CD4-positive, alpha-beta T cell treated with Interleukin-10 for 1 hour (primary cell): ENCODE measurements at regions not wholly inside any gene's neighbourhood (a gene's known extent, or its start where the extent isn't known, plus 50 kb on each side); places are given as distances from the start of the nearest gene placed in this dataset.
A peak's percentile ranks its signal among the peaks of the same experiment; 100 is the strongest.
"Not testable (repeated sequence)": the region's sequence is repeated elsewhere in the genome, so short reads cannot be mapped to it uniquely, and the experiment has no call there.

Experiments used
- DNase-seq: peaks from one replicate; pipeline ENCODE4 v3.0.0-alpha.2; 2020

GRCh38 chr6:144437105-144437504, 152.0 kb downstream of the UTRN start:
- DNase-seq = no peak

GRCh38 chr6:144438103-144438502, 153.0 kb downstream of the UTRN start:
- DNase-seq = no peak

GRCh38 chr6:144439016-144439415, 153.9 kb downstream of the UTRN start:
- no peak for DNase-seq

GRCh38 chr6:144441801-144442200, 156.7 kb downstream of the UTRN start:
- DNase-seq = not testable (repeated sequence)

GRCh38 chr6:144443157-144443556, 158.0 kb downstream of the UTRN start:
- no peak for DNase-seq

- no peak for DNase-seq
These were observed 162.3 kb downstream of the UTRN start for GRCh38 chr6:144447472-144447871.

- no peak for DNase-seq
These were observed 164.1 kb downstream of the UTRN start for GRCh38 chr6:144449218-144449617.

- no peak for DNase-seq
These were observed 164.9 kb downstream of the UTRN start for GRCh38 chr6:144449911-144450597.

GRCh38 chr6:144460327-144461095, 175.4 kb downstream of the UTRN start:
- DNase-seq = peak; percentile 40

GRCh38 chr6:144462058-144462457, 176.9 kb downstream of the UTRN start:
- DNase-seq = no peak

GRCh38 chr6:144466716-144467115, 181.6 kb downstream of the UTRN start:
- DNase-seq = no peak

GRCh38 chr6:144467172-144467762, 182.1 kb downstream of the UTRN start:
- DNase-seq = no peak

- no peak for DNase-seq
These were observed 182.8 kb downstream of the UTRN start for GRCh38 chr6:144467921-144468320.

- DNase-seq = no peak
These were observed 183.6 kb downstream of the UTRN start for GRCh38 chr6:144468709-144469108.

GRCh38 chr6:144469144-144469575, 184.0 kb downstream of the UTRN start:
- DNase-seq = no peak

GRCh38 chr6:144470201-144470600, 185.1 kb downstream of the UTRN start:
- not testable (repeated sequence) for DNase-seq

GRCh38 chr6:144471986-144472385, 186.9 kb downstream of the UTRN start:
- no peak for DNase-seq

- no peak for DNase-seq
These were observed 189.2 kb downstream of the UTRN start for GRCh38 chr6:144474290-144474689.

GRCh38 chr6:144474904-144475303, 189.8 kb downstream of the UTRN start:
- DNase-seq = no peak

- DNase-seq = no peak
These were observed 190.3 kb downstream of the UTRN start for GRCh38 chr6:144475411-144475810.

- no peak for DNase-seq
These were observed 191.2 kb downstream of the UTRN start for GRCh38 chr6:144476286-144476685.

GRCh38 chr6:144477396-144477795, 192.3 kb downstream of the UTRN start:
- no peak for DNase-seq

GRCh38 chr6:144477856-144478255, 192.7 kb downstream of the UTRN start:
- no peak for DNase-seq

GRCh38 chr6:144478483-144478882, 193.3 kb downstream of the UTRN start:
- DNase-seq = no peak
